ENCODE measurements at regions not wholly inside any gene's neighbourhood (a gene's known extent, or its start where the extent isn't known, plus 50 kb on each side); places are given as distances from the start of the nearest gene placed in this dataset.

GRCh38 chr10:121217331-121217730, 366.2 kb downstream of the WDR11 start:
- 50 to 58% methylated on average over 7 of the region's 7 CpGs for WGBS, 2 donors (ENCODE audit: low coverage in 1 of 2)
- H3K36me3 ChIP-seq, result no peaks in the 10 kb centered on the region
- in situ Hi-C loops (cut with MboI; ENCODE audit: low pct_ligation_motif_present in 1 of 4, low pct_unique_long_range_greater_than_20kb in 1 of 4, low sequenced_read_pairs in 3 of 4), result no loop called here
- intact Hi-C loops (cut with DNase I; ENCODE audit: low total_unique reads), result no loop called here
- DNase-seq, result no peak
- H3K4me1 ChIP-seq, result no peaks in the 10 kb centered on the region
- no peak for TF ChIP-seq CTCF (IDR thresholded peaks at IDR 0.05)
- no peak for TF ChIP-seq POLR2AphosphoS5 (IDR thresholded peaks at IDR 0.05)
- TF ChIP-seq POLR2A (IDR thresholded peaks at IDR 0.05), result no peak
- no peak for TF ChIP-seq EP300 (IDR thresholded peaks at IDR 0.05; ENCODE audit: low read depth)
- peak overlapping the region in 2 of 4 donors; percentile 7 to 51 for H3K27ac ChIP-seq
- H3K9me3 ChIP-seq, result no peaks in the 10 kb centered on the region
- no peak overlapping the region for H3K4me3 ChIP-seq
- no peaks in the 10 kb centered on the region for H3K27me3 ChIP-seq

- no peak overlapping the region for H3K4me3 ChIP-seq
- no peak for TF ChIP-seq CTCF (IDR thresholded peaks at IDR 0.05)
- no peak for TF ChIP-seq EP300 (IDR thresholded peaks at IDR 0.05; ENCODE audit: low read depth)
- H3K27ac ChIP-seq, result no peak overlapping the region
- H3K9me3 ChIP-seq, result no peaks in the 10 kb centered on the region
- no peaks in the 10 kb centered on the region for H3K27me3 ChIP-seq
- in situ Hi-C loops (cut with MboI; ENCODE audit: low pct_ligation_motif_present in 1 of 4, low pct_unique_long_range_greater_than_20kb in 1 of 4, low sequenced_read_pairs in 3 of 4) (no loop called here), intact Hi-C loops (cut with DNase I; ENCODE audit: low total_unique reads) (no loop called here)
- no peak for DNase-seq
- no peaks in the 10 kb centered on the region for H3K4me1 ChIP-seq
- H3K36me3 ChIP-seq, result no peaks in the 10 kb centered on the region
- WGBS, 2 donors (ENCODE audit: low coverage in 1 of 2), result 75 to 91% methylated on average over 1 to 3 of the region's 3 CpGs
Measured at GRCh38 chr10:121221072-121221471, 369.9 kb downstream of the WDR11 start.

DNA sequence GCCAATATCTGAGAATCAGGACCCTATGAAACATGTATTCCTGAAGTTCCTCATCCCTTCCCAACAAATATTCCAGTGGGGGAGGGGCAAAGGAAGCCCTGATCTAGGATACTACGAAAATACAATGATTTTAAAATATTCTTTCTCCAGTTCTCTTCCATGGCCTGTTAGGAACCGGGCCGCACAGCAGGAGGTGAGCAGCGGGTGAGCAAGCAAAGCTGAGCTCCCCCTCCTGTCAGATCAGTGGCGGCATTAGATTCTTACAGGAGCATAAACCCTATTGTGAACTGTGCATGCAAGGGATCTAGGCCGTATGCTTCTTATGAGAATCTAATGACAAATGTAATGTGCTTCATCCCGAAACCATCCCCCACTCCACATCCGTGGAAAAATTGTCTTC, 370.8 kb downstream of the WDR11 start:
- intact Hi-C loops (cut with DNase I; ENCODE audit: low total_unique reads), result no loop called here
- Histone ChIP-seq H3K9me3 (no peaks in the 10 kb centered on the region), H3K36me3 (no peaks in the 10 kb centered on the region), H3K4me3 (no peak overlapping the region), H3K4me1 (no peaks in the 10 kb centered on the region), H3K27ac (no peak overlapping the region), H3K27me3 (no peaks in the 10 kb centered on the region)
- in situ Hi-C loops (cut with MboI; ENCODE audit: low pct_ligation_motif_present in 1 of 4, low pct_unique_long_range_greater_than_20kb in 1 of 4, low sequenced_read_pairs in 3 of 4), result no loop called here
- TF ChIP-seq POLR2AphosphoS5 (IDR thresholded peaks at IDR 0.05), result no peak
- no peak for TF ChIP-seq EP300 (IDR thresholded peaks at IDR 0.05; ENCODE audit: low read depth)
- TF ChIP-seq CTCF (IDR thresholded peaks at IDR 0.05), result no peak
- no peak for TF ChIP-seq POLR2A (IDR thresholded peaks at IDR 0.05)
- no peak for DNase-seq
- WGBS, 2 donors (ENCODE audit: low coverage in 1 of 2), result 84% methylated on average over 8 of the region's 8 CpGs; no CpG with 5 or more reads in 1 of the 2 donors

GRCh38 chr10:121222842-121223241, 371.7 kb downstream of the WDR11 start:
- no peaks in the 10 kb centered on the region for H3K27me3 ChIP-seq
- no peaks in the 10 kb centered on the region for H3K36me3 ChIP-seq
- no peak overlapping the region for H3K27ac ChIP-seq
- no peak overlapping the region for H3K4me3 ChIP-seq
- no peaks in the 10 kb centered on the region for H3K9me3 ChIP-seq
- TF ChIP-seq CTCF (IDR thresholded peaks at IDR 0.05) (no peak), EP300 (IDR thresholded peaks at IDR 0.05; ENCODE audit: low read depth) (no peak), POLR2AphosphoS5 (IDR thresholded peaks at IDR 0.05) (no peak), POLR2A (IDR thresholded peaks at IDR 0.05) (no peak)
- WGBS, 2 donors (ENCODE audit: low coverage in 1 of 2), result 66 to 67% methylated on average over 2 of the region's 2 CpGs
- DNase-seq, result no peak
- in situ Hi-C loops (cut with MboI; ENCODE audit: low pct_ligation_motif_present in 1 of 4, low pct_unique_long_range_greater_than_20kb in 1 of 4, low sequenced_read_pairs in 3 of 4), result no loop called here
- intact Hi-C loops (cut with DNase I; ENCODE audit: low total_unique reads), result no loop called here
- no peaks in the 10 kb centered on the region for H3K4me1 ChIP-seq
